Activated CD8-positive, alpha-beta memory T cell treated with anti-CD3 and anti-CD28 coated beads for 48 hours (primary cell): ENCODE measurements at regions not wholly inside any gene's neighbourhood (a gene's known extent, or its start where the extent isn't known, plus 50 kb on each side); places are given as distances from the start of the nearest gene placed in this dataset.
"Not testable (repeated sequence)": the region's sequence is repeated elsewhere in the genome, so short reads cannot be mapped to it uniquely, and the experiment has no call there.

Experiments used
- DNase-seq, 3 experiments: peaks; one replicate each; pipeline ENCODE4 v3.0.0-alpha.2; 2020; ENCODE audit warnings: low read depth in 2 of 3, low spot score in 2 of 3

GRCh38 chr4:179618966-179619365, 2176.7 kb upstream of the AGA start:
- DNase-seq, result no peak

DNA sequence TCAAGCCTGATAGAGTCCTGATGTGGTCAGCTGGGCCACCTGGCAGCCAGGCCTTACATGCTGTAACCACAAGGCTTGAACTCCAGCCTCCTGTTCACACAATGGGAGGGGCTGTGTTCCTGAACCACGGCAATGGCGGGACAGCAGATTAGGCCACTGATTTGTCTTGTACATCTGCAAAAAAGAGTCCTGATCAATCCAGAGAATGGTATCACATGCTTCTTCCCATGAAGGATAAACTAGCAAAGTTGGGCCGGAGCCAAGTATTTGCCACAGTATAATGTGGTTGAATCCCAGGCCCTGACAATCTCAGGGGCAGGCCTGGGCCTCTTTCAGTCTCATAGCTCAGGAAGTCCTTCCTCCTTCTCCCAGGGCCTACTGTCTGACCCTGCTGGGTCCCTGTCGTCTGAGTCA, 2182.5 kb upstream of the AGA start:
- no peak for DNase-seq

- DNase-seq, result no peak
Observed at GRCh38 chr4:179625406-179625805, 2183.2 kb upstream of the AGA start.

- DNase-seq, result no peak
Observed at GRCh38 chr4:179626687-179627086, 2184.4 kb upstream of the AGA start.

DNA sequence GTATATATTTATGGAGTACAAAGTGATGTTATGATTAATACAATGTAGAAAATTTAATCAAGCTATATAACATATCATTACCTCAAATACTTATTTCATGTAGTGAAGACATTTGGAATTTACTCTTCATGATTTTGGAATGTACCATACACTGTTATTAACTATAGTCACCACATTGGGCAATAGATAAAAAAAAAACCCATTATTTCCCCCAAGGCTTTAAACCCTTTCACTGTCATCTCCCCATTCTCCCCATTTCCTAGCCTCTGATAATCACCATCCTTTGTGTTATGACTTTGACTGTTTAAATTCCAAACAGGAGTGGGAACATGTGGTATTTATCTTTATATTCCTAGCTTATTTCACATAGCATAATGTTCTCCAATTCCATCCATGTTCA, 2189.1 kb upstream of the AGA start:
- DNase-seq, result no peak

DNA sequence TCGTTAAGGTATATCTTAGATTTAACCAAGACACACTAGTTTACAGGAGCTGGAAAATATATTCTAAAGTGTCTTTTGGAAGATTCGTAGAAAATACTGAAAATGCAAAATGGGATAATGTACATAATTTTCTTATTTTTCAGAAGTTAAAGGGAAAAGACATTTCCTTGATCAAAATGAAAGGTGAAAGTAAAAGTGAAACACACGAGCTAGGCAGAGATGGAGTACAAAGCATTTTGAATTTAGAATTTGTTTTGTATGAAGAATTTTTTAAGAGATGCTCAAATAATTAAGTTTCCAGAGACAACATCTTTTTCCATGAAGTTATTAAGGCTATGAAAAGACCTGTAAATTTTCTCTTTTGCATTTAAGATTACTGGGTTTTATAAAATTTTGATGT, 2192.6 kb upstream of the AGA start:
- DNase-seq, result no peak

DNA sequence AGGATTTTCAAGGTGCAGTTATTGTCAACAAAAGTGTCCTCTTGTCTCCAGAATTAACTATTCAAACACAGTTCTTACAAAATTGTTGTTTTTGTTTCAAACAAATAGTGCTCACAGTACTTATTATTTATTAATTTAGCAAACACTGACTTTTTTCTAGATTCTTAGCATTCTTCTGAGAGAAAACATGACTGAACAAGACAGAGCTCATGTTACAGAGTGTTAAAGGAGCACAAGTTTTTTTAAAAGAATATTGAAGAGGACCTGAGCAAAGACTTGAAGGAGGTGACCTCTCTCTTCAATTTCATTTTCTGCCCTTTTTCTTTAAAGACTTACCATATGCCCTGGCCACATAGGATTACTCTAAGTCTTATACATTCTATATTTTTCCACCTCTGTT, 2220.3 kb upstream of the AGA start:
- no peak for DNase-seq

- DNase-seq, result no peak
Observed at GRCh38 chr4:179663641-179664429, 2221.6 kb upstream of the AGA start.

DNA sequence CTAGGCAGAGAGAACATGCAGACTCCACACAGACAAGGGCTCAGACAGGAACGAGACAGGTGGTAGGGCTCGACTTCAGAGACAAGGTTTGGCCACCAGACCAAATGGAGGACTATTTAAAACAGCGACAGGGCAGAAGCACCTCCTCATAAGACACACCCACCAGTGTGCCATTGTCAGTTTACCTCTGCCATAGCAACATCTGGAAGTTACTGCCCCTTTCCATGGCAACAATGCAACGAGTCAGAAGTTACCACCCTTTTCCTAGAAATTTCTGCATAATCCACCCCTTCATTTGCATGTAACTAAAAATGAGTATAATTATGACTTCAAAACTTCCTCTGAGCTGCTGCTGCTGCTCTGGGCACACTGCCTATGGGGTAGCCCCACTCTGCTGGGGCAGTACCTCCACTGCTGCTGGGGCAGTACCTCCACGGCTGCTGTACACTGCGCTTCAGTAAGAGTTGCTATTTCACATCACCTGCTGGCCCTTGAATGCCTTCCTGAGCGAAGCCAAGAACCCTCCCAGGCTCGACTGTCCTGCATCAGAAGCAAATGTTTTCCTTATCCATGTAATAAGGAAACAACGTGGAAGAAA, 2222.3 kb upstream of the AGA start:
- DNase-seq, result no peak

GRCh38 chr4:179666226-179666625, 2224.0 kb upstream of the AGA start:
- DNase-seq, result no peak

- DNase-seq, result no peak
Observed at GRCh38 chr4:179671609-179672008, 2229.4 kb upstream of the AGA start.

GRCh38 chr4:179678093-179678814, 2236.0 kb upstream of the AGA start:
- DNase-seq, result no peak

GRCh38 chr4:179683661-179684060, 2241.4 kb upstream of the AGA start:
- not testable (repeated sequence) for DNase-seq

DNA sequence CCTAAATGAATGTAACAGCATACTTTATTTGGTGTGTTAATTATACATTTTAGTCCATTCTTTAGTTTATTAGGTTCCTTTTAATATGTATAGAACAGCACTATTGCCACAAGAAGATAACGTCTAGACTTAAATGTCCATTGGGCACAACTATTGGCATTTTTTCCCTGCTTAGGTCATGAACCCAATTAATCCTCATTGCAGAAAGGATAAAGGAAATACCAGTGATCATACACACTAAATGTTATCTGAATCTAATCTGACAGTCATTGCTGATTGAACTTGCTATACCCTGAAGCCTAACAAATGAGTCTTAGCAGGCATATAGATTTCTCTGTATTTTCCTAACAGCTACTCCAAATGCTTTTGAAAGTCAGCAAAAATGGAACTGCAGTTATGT, 2250.0 kb upstream of the AGA start:
- DNase-seq, result no peak

- DNase-seq, result no peak
Observed at GRCh38 chr4:179695175-179695574, 2252.9 kb upstream of the AGA start.

- no peak for DNase-seq
Observed at GRCh38 chr4:179698321-179698720, 2256.1 kb upstream of the AGA start.

GRCh38 chr4:179709961-179710624, 2267.9 kb upstream of the AGA start:
- no peak for DNase-seq

GRCh38 chr4:179719766-179720450, 2277.7 kb upstream of the AGA start:
- DNase-seq, result no peak

- not testable (repeated sequence) for DNase-seq
Observed at GRCh38 chr4:179726491-179726890, 2284.3 kb upstream of the AGA start.

- no peak for DNase-seq
Observed at GRCh38 chr4:179728305-179728704, 2286.1 kb upstream of the AGA start.

DNA sequence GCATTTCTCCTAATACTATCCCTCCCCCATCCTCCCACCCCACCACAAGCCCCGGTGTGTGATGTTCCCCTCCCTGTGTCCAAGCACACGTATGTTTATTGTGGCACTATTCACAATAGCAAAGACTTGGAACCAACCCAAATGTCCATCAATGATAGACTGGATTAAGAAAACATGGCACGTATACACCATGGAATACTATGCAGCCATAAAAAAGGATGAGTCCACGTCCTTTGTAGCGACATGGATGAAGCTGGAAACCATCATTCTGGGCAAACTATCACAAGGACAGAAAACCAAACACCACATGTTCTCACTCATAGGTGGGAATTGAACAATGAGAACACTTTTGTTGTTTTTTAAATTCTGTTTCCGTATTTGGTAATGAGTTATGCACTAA, 2294.6 kb upstream of the AGA start:
- DNase-seq, result not testable (repeated sequence)
